Uterus (tissue), 2 donors: ENCODE measurements at regions not wholly inside any gene's neighbourhood (a gene's known extent, or its start where the extent isn't known, plus 50 kb on each side); places are given as distances from the start of the nearest gene placed in this dataset.

ENCODE experiments used
- POLR2A ChIP-seq, 2 donors: fragments of 450-650 bp; IDR thresholded peaks; one replicate each; pipeline ENCODE4 v1.6.1; 2016; ENCODE audit warnings: antibody characterized with exemption in 2 of 2, mild to moderate bottlenecking in 1 of 2, moderate library complexity in 1 of 2
- TF ChIP-seq, protein P1 (sequence below), 4 experiments: fragments of 200-600 bp in 2 of 4; fragments of 450-650 bp in 2 of 4; sonication (generic) in 2 of 4; IDR thresholded peaks; one replicate each; pipeline ENCODE4 v1.5.1; 2016 to 2019; ENCODE audit warnings: antibody characterized with exemption in 4 of 4, mild to moderate bottlenecking in 2 of 4, moderate library complexity in 1 of 4

DNA sequence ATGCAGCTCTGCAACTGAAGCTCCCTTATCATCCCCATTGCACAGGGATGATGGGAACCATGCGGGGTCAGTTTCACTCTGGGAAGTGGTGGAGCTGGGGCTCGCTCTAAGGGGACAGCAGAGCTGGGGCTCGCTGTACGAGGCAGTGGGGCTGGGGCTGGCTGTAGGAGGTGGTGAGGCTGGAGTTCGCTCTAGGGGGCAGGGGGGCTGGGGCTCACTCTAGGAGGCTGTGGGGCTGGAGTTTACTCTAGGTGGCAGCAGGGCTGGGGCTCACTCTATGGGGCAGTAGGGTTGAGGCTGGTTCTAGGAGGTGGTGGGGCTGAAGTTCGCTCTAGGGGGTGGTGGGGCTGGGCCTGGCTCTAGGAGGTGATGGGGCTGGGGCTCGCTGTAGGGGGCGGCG lies 99.1 kb downstream of the UQCRFS1 start:
- TF ChIP-seq, protein P1, sequence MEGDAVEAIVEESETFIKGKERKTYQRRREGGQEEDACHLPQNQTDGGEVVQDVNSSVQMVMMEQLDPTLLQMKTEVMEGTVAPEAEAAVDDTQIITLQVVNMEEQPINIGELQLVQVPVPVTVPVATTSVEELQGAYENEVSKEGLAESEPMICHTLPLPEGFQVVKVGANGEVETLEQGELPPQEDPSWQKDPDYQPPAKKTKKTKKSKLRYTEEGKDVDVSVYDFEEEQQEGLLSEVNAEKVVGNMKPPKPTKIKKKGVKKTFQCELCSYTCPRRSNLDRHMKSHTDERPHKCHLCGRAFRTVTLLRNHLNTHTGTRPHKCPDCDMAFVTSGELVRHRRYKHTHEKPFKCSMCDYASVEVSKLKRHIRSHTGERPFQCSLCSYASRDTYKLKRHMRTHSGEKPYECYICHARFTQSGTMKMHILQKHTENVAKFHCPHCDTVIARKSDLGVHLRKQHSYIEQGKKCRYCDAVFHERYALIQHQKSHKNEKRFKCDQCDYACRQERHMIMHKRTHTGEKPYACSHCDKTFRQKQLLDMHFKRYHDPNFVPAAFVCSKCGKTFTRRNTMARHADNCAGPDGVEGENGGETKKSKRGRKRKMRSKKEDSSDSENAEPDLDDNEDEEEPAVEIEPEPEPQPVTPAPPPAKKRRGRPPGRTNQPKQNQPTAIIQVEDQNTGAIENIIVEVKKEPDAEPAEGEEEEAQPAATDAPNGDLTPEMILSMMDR (IDR thresholded peaks at IDR 0.05): no peak
- no peak for TF ChIP-seq POLR2A (IDR thresholded peaks at IDR 0.05)
